HG03095 (cell line): ENCODE measurements at regions not wholly inside any gene's neighbourhood (a gene's known extent, or its start where the extent isn't known, plus 50 kb on each side); places are given as distances from the start of the nearest gene placed in this dataset.

Experiments used
- ATAC-seq: cut with Tn5 transposase; IDR thresholded peaks from one replicate; pipeline ENCODE4 v1.9.1; 2021; ENCODE audit warnings: moderate library complexity; ENCODE audit not compliant: unreplicated experiment

GRCh38 chr13:72536714-72537394 lies 190.6 kb downstream of the MZT1 start:
- no peak for ATAC-seq

- ATAC-seq: no peak
These were observed 192.3 kb downstream of the MZT1 start for GRCh38 chr13:72534951-72535640.

- ATAC-seq: no peak
These were observed 197.0 kb downstream of the MZT1 start for GRCh38 chr13:72530471-72530870.

GRCh38 chr13:72527333-72527732 lies 200.1 kb downstream of the MZT1 start:
- ATAC-seq: no peak

GRCh38 chr13:72523593-72523992 lies 203.8 kb downstream of the MZT1 start:
- no peak for ATAC-seq

GRCh38 chr13:72523049-72523448 lies 204.4 kb downstream of the MZT1 start:
- no peak for ATAC-seq

- ATAC-seq: no peak
These were observed 205.3 kb downstream of the MZT1 start for GRCh38 chr13:72521940-72522661.

GRCh38 chr13:72514146-72514545 lies 213.3 kb downstream of the MZT1 start:
- no peak for ATAC-seq

GRCh38 chr13:72508392-72508791 lies 219.0 kb downstream of the MZT1 start:
- ATAC-seq: no peak

- ATAC-seq: no peak
These were observed 219.8 kb downstream of the MZT1 start for GRCh38 chr13:72507416-72508199.

GRCh38 chr13:72506706-72507105 lies 220.7 kb downstream of the MZT1 start:
- ATAC-seq: no peak

GRCh38 chr13:72505376-72505775 lies 222.1 kb downstream of the MZT1 start:
- no peak for ATAC-seq

GRCh38 chr13:72504131-72504841 lies 223.1 kb downstream of the MZT1 start:
- no peak for ATAC-seq

- ATAC-seq: no peak
These were observed 226.6 kb downstream of the MZT1 start for GRCh38 chr13:72500851-72501250.

GRCh38 chr13:72495681-72496080 lies 231.7 kb downstream of the MZT1 start:
- no peak for ATAC-seq

- ATAC-seq: no peak
These were observed 237.7 kb downstream of the MZT1 start for GRCh38 chr13:72489751-72490150.

- no peak for ATAC-seq
These were observed 254.1 kb downstream of the MZT1 start for GRCh38 chr13:72473321-72473720.

- ATAC-seq: no peak
These were observed 257.5 kb downstream of the MZT1 start for GRCh38 chr13:72469906-72470305.

GRCh38 chr13:72463561-72463960 lies 263.9 kb downstream of the MZT1 start:
- ATAC-seq: no peak

GRCh38 chr13:72462726-72463125 lies 264.7 kb downstream of the MZT1 start:
- ATAC-seq: no peak

- no peak for ATAC-seq
These were observed 265.3 kb downstream of the MZT1 start for GRCh38 chr13:72462166-72462565.
